ENCODE measurements at regions not wholly inside any gene's neighbourhood (a gene's known extent, or its start where the extent isn't known, plus 50 kb on each side); places are given as distances from the start of the nearest gene placed in this dataset.

DNA sequence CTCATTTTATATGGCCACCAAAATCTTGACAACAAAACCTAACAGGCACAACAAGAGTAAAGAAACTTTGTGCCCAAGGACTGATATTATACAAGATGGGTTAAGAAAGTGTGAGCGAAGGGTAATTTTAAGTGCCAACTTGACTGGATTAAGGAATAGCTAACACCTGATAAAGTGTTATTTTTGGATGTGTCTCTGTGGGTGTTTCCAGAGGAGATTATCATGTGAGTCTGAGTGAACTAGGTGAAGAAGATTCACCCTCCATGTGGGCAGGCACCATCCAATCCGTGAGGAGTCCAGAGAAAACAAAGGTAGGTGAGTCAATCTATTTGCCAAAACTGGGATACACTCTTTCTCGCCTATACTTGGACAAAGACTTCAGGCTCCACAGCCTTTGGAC, 461.6 kb downstream of the ETS1 start:
- TF ChIP-seq POLR2AphosphoS5 (IDR thresholded peaks at IDR 0.05) (no peak), TAF1 (IDR thresholded peaks at IDR 0.05; ENCODE audit: low read depth) (no peak)
- TF ChIP-seq, protein P1, sequence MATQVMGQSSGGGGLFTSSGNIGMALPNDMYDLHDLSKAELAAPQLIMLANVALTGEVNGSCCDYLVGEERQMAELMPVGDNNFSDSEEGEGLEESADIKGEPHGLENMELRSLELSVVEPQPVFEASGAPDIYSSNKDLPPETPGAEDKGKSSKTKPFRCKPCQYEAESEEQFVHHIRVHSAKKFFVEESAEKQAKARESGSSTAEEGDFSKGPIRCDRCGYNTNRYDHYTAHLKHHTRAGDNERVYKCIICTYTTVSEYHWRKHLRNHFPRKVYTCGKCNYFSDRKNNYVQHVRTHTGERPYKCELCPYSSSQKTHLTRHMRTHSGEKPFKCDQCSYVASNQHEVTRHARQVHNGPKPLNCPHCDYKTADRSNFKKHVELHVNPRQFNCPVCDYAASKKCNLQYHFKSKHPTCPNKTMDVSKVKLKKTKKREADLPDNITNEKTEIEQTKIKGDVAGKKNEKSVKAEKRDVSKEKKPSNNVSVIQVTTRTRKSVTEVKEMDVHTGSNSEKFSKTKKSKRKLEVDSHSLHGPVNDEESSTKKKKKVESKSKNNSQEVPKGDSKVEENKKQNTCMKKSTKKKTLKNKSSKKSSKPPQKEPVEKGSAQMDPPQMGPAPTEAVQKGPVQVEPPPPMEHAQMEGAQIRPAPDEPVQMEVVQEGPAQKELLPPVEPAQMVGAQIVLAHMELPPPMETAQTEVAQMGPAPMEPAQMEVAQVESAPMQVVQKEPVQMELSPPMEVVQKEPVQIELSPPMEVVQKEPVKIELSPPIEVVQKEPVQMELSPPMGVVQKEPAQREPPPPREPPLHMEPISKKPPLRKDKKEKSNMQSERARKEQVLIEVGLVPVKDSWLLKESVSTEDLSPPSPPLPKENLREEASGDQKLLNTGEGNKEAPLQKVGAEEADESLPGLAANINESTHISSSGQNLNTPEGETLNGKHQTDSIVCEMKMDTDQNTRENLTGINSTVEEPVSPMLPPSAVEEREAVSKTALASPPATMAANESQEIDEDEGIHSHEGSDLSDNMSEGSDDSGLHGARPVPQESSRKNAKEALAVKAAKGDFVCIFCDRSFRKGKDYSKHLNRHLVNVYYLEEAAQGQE (IDR thresholded peaks at IDR 0.05; ENCODE audit: borderline replicate concordance): no peak
- TF ChIP-seq, protein P2, sequence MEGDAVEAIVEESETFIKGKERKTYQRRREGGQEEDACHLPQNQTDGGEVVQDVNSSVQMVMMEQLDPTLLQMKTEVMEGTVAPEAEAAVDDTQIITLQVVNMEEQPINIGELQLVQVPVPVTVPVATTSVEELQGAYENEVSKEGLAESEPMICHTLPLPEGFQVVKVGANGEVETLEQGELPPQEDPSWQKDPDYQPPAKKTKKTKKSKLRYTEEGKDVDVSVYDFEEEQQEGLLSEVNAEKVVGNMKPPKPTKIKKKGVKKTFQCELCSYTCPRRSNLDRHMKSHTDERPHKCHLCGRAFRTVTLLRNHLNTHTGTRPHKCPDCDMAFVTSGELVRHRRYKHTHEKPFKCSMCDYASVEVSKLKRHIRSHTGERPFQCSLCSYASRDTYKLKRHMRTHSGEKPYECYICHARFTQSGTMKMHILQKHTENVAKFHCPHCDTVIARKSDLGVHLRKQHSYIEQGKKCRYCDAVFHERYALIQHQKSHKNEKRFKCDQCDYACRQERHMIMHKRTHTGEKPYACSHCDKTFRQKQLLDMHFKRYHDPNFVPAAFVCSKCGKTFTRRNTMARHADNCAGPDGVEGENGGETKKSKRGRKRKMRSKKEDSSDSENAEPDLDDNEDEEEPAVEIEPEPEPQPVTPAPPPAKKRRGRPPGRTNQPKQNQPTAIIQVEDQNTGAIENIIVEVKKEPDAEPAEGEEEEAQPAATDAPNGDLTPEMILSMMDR (IDR thresholded peaks at IDR 0.05; ENCODE audit: poor library complexity, severe bottlenecking): no peak
